CD4-positive, alpha-beta T cell treated with Interleukin-15 for 1 hour (primary cell): ENCODE measurements at regions not wholly inside any gene's neighbourhood (a gene's known extent, or its start where the extent isn't known, plus 50 kb on each side); places are given as distances from the start of the nearest gene placed in this dataset.

Experiments used
- DNase-seq: peaks from one replicate; pipeline ENCODE4 v3.0.0-alpha.2; 2020

- no peak for DNase-seq
Measured at GRCh38 chr9:7936996-7937395, 137.4 kb upstream of the DMAC1 start.

- no peak for DNase-seq
Measured at GRCh38 chr9:7936163-7936562, 136.6 kb upstream of the DMAC1 start.

GRCh38 chr9:7935681-7936080 is 136.1 kb upstream of the DMAC1 start:
- DNase-seq, result no peak

GRCh38 chr9:7932767-7933166 is 133.2 kb upstream of the DMAC1 start:
- DNase-seq, result no peak

- no peak for DNase-seq
Measured at GRCh38 chr9:7930613-7931012, 131.0 kb upstream of the DMAC1 start.

- DNase-seq, result no peak
Measured at GRCh38 chr9:7921545-7922197, 122.1 kb upstream of the DMAC1 start.

- no peak for DNase-seq
Measured at GRCh38 chr9:7912037-7912535, 112.5 kb upstream of the DMAC1 start.

GRCh38 chr9:7910426-7911020 is 110.9 kb upstream of the DMAC1 start:
- DNase-seq, result no peak

- no peak for DNase-seq
Measured at GRCh38 chr9:7909537-7909936, 110.0 kb upstream of the DMAC1 start.

- DNase-seq, result no peak
Measured at GRCh38 chr9:7907551-7908337, 108.2 kb upstream of the DMAC1 start.

- no peak for DNase-seq
Measured at GRCh38 chr9:7906783-7907550, 107.4 kb upstream of the DMAC1 start.

GRCh38 chr9:7901621-7902020 is 102.0 kb upstream of the DMAC1 start:
- no peak for DNase-seq

- DNase-seq, result no peak
Measured at GRCh38 chr9:7900541-7900940, 101.0 kb upstream of the DMAC1 start.

GRCh38 chr9:7899753-7900152 is 100.2 kb upstream of the DMAC1 start:
- no peak for DNase-seq

GRCh38 chr9:7894231-7894630 is 94.7 kb upstream of the DMAC1 start:
- no peak for DNase-seq

- DNase-seq, result no peak
Measured at GRCh38 chr9:7892975-7893374, 93.4 kb upstream of the DMAC1 start.

- DNase-seq, result peak; percentile 24
Measured at GRCh38 chr9:7879551-7880245, 80.1 kb upstream of the DMAC1 start.

- DNase-seq, result no peak
Measured at GRCh38 chr9:7871977-7872730, 72.6 kb upstream of the DMAC1 start.

GRCh38 chr9:7869340-7869739 is 69.8 kb upstream of the DMAC1 start:
- DNase-seq, result no peak

GRCh38 chr9:7862170-7862569 is 62.6 kb upstream of the DMAC1 start:
- DNase-seq, result no peak

GRCh38 chr9:7861086-7861485 is 61.5 kb upstream of the DMAC1 start:
- no peak for DNase-seq

- DNase-seq, result no peak
Measured at GRCh38 chr9:7860335-7860709, 60.7 kb upstream of the DMAC1 start.
